T-helper 1 cell treated with Interleukin-12 subunit alpha and Interleukin-12 subunit beta and Interleukin-4 antibody, amounts not matched to agents 30 ng/mL and 1 ng/mL, for 36 hours (primary cell): ENCODE measurements at regions not wholly inside any gene's neighbourhood (a gene's known extent, or its start where the extent isn't known, plus 50 kb on each side); places are given as distances from the start of the nearest gene placed in this dataset.

Experiments used
- intact Hi-C: fragments of 100-400 bp; cut with micrococcal nuclease; formaldehyde crosslinking; loops from one replicate; pipeline ENCODE4 v1.15.1; 2024

- intact Hi-C loops, result no loop called here
Observed at GRCh38 chr2:71779774-71780105, 326.4 kb downstream of the DYSF start.

- intact Hi-C loops, result no loop called here
Observed at GRCh38 chr2:71778936-71779773, 325.8 kb downstream of the DYSF start.

- intact Hi-C loops, result no loop called here
Observed at GRCh38 chr2:71778514-71778913, 325.2 kb downstream of the DYSF start.

GRCh38 chr2:71777946-71778345, 324.6 kb downstream of the DYSF start:
- intact Hi-C loops, result no loop called here

GRCh38 chr2:71776227-71776626, 322.9 kb downstream of the DYSF start:
- intact Hi-C loops, result no loop called here

GRCh38 chr2:71773218-71773617, 319.9 kb downstream of the DYSF start:
- intact Hi-C loops, result no loop called here

- intact Hi-C loops, result no loop called here
Observed at GRCh38 chr2:71772510-71773172, 319.3 kb downstream of the DYSF start.

GRCh38 chr2:71767663-71768062, 314.3 kb downstream of the DYSF start:
- intact Hi-C loops, result no loop called here

DNA sequence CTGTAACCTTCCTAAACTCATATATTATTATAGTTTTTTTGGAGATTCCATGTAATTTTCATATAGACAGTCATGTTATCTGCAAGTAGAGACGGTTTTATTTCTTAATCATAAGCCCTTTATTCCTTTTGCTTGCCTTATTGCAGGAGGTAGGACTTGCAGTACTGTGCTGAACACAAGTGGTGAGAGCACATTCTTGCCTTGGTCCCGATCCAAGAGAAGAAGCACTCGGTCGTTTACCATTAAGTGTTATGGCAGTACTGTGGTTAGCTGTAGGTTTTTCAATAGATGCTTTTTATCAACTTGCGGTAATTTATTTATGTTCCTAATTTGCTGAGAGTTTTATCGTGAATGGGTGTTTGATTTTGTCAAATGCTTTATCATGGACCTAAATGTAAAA, 305.7 kb downstream of the DYSF start:
- intact Hi-C loops, result no loop called here

DNA sequence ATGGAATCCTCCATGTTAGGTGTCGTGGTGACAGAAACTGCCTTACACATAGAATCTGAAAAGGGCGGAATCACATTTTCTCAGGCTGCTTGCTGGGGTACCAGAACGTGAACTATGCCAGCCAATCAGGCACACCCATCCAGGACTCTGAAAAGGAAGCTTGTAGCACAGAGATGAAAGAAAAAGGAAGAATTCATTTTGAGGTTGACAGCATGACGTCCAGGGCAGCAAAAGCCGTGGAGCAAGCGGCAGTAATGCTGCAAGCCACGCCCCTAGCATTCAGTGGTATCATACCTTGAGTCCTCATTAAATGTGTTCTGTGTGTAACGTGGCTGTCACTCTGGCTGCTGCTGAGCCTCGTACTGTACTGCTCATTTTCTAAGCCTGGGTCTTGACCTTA, 304.0 kb downstream of the DYSF start:
- intact Hi-C loops, result no loop called here

GRCh38 chr2:71756280-71756906, 303.0 kb downstream of the DYSF start:
- intact Hi-C loops, result no loop called here

GRCh38 chr2:71751590-71751989, 298.2 kb downstream of the DYSF start:
- intact Hi-C loops, result no loop called here

DNA sequence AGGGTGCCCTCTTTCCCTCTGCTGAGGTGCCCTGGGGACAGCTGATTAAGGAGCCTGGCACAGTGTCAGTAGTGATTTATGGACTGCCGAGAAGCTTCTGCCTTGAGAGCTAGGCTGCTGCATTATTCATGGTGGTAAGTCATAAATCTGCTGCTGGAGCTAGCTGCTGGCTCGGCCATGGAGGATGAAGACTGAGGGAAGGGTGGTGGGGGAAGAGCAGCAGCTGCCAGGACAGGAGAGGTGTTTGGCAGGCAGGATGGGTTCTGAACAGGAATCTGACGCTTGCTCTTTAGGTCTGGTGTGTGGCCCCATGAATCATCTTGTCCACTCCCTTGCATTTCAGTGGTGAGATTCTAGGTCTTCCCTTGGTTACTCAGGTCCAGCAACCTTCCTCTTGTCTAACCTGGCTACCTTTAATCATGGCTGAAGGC, 296.3 kb downstream of the DYSF start:
- intact Hi-C loops, result no loop called here

DNA sequence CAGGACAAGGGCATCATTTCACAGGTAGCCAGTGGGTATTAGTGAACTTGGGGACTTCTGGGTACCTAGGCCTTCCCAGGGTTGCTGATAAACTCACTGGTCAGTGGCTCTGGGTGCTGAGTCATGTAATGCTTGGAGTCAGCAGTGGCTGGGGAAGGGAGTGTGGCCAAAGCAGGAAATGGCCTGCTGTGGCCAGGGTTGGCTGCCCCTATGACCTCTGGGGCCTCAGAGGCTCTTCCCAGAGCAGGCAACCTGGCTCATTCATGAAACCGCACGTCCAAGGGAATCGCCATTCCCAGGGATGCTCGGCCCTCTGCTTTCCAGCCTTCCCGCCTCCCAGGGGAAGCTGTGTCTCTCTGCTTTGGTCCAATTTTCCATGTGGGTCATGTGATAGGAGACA, 294.9 kb downstream of the DYSF start:
- intact Hi-C loops, result no loop called here

DNA sequence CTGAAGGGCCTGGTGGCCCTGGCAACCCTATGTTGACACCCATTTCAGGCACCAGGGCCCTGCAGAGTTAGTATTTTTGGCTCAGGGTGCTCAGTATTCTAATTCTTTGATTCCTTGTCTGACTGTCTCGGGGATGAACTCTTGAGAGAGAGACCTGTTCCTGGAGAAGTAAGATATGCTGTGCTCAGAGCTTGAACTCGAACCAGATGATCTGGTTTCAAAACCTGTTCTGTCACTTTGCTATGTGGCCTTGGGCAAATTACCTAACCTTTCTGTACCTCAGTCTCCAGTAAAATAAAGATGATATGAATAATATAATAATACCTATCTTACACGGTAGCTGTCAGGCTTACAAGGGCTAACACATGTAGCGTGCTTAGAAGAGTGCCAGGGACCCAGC, 294.2 kb downstream of the DYSF start:
- intact Hi-C loops, result no loop called here

GRCh38 chr2:71746946-71747501, 293.7 kb downstream of the DYSF start:
- intact Hi-C loops, result no loop called here

GRCh38 chr2:71744781-71745180, 291.4 kb downstream of the DYSF start:
- intact Hi-C loops, result no loop called here

DNA sequence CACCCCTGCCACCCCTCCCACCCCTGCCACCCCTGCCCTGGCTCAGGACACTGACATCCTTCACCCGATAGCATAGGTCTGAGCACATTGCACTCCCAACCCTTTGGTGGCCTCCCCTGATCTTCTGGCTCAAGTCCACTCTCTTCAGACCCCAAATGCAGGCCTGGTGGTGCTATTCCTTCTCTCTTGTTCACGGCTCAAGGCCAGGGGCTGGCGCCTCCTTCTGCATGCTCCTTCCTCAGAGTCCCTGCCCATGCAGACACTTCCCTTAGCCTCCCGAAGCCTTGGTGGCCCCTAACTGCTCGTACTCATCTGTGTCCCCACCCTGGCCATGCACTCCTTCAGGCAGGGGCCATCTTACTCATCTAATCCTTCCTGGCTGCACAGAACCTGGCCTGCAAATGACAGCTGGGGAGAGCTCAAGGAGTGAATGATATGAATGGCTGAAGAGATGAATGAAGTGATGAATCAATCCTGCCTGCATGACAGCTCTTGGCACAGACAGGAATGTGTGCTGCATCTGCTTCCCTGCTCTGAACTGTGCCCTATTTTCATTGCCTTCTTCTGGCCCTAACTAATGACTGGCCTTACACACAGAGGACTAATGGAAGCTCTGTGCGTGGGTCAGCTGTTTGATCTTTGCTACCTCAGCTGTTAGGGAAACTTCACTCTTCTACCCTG, 290.8 kb downstream of the DYSF start:
- intact Hi-C loops, result no loop called here

GRCh38 chr2:71742953-71743601, 289.7 kb downstream of the DYSF start:
- intact Hi-C loops, result no loop called here

DNA sequence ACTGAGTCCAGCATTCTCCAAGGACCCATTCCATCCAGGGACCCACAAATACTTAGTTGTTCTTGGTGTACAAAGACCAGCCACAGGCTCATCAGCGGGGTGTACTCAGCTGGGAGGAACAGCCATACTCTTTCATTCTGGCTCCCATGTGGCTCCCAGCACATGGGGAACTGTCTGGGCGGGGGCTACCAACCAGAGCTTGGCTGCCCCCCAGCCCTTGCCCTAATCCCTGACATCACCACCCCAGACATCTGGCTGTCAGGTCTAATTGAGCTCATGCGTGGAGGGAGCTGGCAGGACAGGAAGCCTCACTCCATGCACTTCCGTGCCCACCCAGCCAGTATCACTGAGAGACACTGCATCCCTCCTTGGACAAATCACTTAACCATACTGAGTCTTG, 283.6 kb downstream of the DYSF start:
- intact Hi-C loops, result no loop called here
